ENCODE measurements at regions not wholly inside any gene's neighbourhood (a gene's known extent, or its start where the extent isn't known, plus 50 kb on each side); places are given as distances from the start of the nearest gene placed in this dataset.

DNA sequence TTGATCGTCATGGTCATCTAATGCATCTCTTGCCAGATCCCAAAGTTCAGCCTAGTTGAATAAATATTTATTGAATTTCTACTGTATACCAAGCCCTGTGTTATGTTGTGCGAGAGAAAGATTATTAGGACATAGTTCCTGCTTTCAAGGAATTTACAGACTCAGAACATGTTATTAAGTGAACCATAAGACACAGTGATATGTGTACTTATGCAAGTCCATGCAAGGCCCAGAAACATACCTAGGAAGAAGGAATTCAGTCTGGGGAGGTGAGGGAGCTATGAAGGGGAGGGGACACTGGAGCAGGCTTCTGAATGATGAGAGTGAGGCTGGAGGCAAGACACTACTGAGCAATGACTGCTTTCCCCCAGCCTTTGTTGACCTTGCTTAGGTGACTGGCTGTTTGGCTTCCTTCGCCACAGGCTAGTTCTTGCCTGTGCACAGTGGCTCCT lies 81.4 kb downstream of the ACAA2 start:
- H3K4me1 ChIP-seq (ENCODE audit: insufficient read depth) = no peaks in the 10 kb centered on the region
- H3K27ac ChIP-seq = no peak overlapping the region
- DNase-seq = no peak
- H3K9me3 ChIP-seq = no peaks in the 10 kb centered on the region
- intact Hi-C loops (cut with DNase I) = no loop called here
- TF ChIP-seq POLR2A (IDR thresholded peaks at IDR 0.05) (no peak), EP300 (IDR thresholded peaks at IDR 0.05) (no peak)
- TF ChIP-seq, protein P1, sequence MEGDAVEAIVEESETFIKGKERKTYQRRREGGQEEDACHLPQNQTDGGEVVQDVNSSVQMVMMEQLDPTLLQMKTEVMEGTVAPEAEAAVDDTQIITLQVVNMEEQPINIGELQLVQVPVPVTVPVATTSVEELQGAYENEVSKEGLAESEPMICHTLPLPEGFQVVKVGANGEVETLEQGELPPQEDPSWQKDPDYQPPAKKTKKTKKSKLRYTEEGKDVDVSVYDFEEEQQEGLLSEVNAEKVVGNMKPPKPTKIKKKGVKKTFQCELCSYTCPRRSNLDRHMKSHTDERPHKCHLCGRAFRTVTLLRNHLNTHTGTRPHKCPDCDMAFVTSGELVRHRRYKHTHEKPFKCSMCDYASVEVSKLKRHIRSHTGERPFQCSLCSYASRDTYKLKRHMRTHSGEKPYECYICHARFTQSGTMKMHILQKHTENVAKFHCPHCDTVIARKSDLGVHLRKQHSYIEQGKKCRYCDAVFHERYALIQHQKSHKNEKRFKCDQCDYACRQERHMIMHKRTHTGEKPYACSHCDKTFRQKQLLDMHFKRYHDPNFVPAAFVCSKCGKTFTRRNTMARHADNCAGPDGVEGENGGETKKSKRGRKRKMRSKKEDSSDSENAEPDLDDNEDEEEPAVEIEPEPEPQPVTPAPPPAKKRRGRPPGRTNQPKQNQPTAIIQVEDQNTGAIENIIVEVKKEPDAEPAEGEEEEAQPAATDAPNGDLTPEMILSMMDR (IDR thresholded peaks at IDR 0.05) = no peak
- no peaks in the 10 kb centered on the region for H3K27me3 ChIP-seq
- no peak overlapping the region for H3K4me3 ChIP-seq
- no peaks in the 10 kb centered on the region for H3K36me3 ChIP-seq
- WGBS, 3 donors = 86 to 91% (median 90%) methylated on average over 3 of the region's 3 CpGs

DNA sequence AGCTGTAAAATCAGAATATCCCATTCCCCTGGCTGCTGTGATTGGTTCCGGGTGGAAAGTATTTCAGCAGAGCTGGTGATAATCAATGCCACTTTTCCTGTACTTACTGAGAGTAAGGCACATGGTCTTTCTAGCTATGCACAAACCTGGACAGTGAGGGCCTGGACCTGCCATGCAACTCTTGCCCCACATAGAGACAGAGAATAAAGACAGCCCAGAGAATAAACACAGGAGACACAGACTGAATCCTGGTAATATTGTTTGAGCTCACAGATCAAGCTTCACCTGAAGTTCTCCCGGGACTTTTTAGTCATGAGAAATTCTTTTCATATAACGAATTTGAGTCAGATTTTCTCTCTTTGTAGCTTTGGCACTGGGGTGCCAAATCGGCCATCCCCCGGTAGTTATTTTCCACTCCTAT lies 81.9 kb downstream of the ACAA2 start:
- no peak for DNase-seq
- WGBS, 3 donors = 92 to 95% (median 94%) methylated on average over 5 of the region's 5 CpGs
- intact Hi-C loops (cut with DNase I) = no loop called here
- no peak overlapping the region for H3K27ac ChIP-seq
- no peaks in the 10 kb centered on the region for H3K36me3 ChIP-seq
- H3K27me3 ChIP-seq = no peaks in the 10 kb centered on the region
- H3K4me3 ChIP-seq = no peak overlapping the region
- H3K9me3 ChIP-seq = no peaks in the 10 kb centered on the region
- H3K4me1 ChIP-seq (ENCODE audit: insufficient read depth) = no peaks in the 10 kb centered on the region
- TF ChIP-seq POLR2A (IDR thresholded peaks at IDR 0.05) = no peak
- TF ChIP-seq EP300 (IDR thresholded peaks at IDR 0.05) = no peak
- TF ChIP-seq, protein P1 (IDR thresholded peaks at IDR 0.05) = no peak

DNA sequence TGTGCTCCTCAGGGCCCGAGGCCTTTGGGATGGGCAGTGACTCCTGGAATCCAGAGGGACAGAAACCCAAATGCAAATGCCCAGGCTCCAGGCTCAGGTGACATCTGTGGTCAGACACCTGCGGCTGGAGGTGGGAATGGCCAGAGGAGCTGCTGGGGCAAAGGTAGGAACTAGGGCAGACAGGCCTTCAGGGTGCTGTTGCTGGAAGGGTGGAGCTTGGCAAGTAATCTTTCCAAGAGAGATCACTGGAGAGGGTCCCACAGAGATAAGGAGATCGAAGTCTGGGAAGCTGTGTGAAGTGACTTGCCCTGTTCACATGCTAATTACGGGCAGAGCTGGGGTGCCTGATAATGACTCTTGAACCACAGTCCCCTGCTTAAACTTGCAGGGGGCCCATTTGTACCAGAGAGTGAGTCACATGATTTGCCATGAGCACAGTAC lies 82.4 kb downstream of the ACAA2 start:
- Histone ChIP-seq H3K4me3 (no peak overlapping the region), H3K36me3 (no peaks in the 10 kb centered on the region), H3K4me1 (ENCODE audit: insufficient read depth) (no peaks in the 10 kb centered on the region), H3K9me3 (no peaks in the 10 kb centered on the region), H3K27me3 (no peaks in the 10 kb centered on the region), H3K27ac (no peak overlapping the region)
- 79 to 92% (median 81%) methylated on average over 4 of the region's 4 CpGs for WGBS, 3 donors
- DNase-seq = no peak
- TF ChIP-seq EP300 (IDR thresholded peaks at IDR 0.05) (no peak), POLR2A (IDR thresholded peaks at IDR 0.05) (no peak)
- intact Hi-C loops (cut with DNase I) = no loop called here

DNA sequence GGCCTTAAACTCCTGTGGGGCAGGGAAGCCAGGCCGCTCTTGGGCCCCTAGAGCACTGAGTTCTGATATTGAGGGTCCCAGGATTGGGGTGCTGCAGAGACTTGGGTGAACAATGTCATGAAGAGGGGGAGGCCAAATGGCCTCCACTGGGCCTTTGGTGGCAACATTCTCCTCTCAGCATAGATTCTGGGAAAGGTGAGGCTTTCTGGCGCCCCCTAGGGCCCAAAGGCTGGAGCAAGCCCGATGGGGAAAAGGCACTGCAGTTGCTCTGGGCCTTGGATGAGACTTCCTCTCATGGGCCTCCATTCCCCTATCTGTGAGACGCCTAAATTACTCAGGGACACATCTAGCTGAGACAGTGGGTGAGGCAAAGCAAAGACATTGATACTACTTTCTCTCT lies 84.8 kb downstream of the ACAA2 start:
- WGBS, 3 donors = 69 to 71% (median 69%) methylated on average over 4 of the region's 4 CpGs
- Histone ChIP-seq H3K27me3 (no peaks in the 10 kb centered on the region), H3K27ac (no peak overlapping the region), H3K4me1 (ENCODE audit: insufficient read depth) (no peaks in the 10 kb centered on the region), H3K36me3 (no peaks in the 10 kb centered on the region), H3K9me3 (no peaks in the 10 kb centered on the region), H3K4me3 (no peak overlapping the region)
- TF ChIP-seq, protein P1 (IDR thresholded peaks at IDR 0.05) = no peak
- TF ChIP-seq POLR2A (IDR thresholded peaks at IDR 0.05) (no peak), EP300 (IDR thresholded peaks at IDR 0.05) (no peak)
- DNase-seq = peak in 3 of 5 donors; percentile 22 to 54 (median 26)
- intact Hi-C loops (cut with DNase I) = no loop called here

DNA sequence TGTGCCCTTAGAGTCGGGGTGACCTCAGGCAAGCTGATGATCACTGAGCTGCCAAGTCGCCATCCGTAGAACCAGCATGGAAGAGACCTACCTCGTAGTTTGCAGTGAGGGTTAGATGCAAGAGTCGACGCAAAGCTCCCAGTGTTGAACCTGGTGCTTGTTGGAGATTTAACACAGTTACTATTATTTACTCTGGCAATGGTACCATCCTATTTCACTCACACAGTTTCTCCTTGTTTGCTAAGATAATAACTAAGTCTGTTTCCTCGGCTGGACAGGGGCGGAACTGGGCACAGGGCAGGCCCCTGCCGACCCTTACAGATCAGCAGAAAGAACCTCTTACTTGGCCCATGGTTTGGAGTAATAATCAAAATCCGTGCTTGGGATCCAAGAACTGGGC lies 85.5 kb downstream of the ACAA2 start:
- Histone ChIP-seq H3K9me3 (no peaks in the 10 kb centered on the region), H3K27ac (no peak overlapping the region), H3K4me3 (no peak overlapping the region), H3K27me3 (no peaks in the 10 kb centered on the region), H3K4me1 (ENCODE audit: insufficient read depth) (no peaks in the 10 kb centered on the region), H3K36me3 (no peaks in the 10 kb centered on the region)
- WGBS, 3 donors = 90 to 93% (median 90%) methylated on average over 10 of the region's 10 CpGs
- intact Hi-C loops (cut with DNase I) = no loop called here
- DNase-seq = no peak
- no peak for TF ChIP-seq POLR2A (IDR thresholded peaks at IDR 0.05)
- TF ChIP-seq, protein P1 (IDR thresholded peaks at IDR 0.05) = no peak
- no peak for TF ChIP-seq EP300 (IDR thresholded peaks at IDR 0.05)

Measured in ovary (tissue), 7 donors.